Tibial nerve (tissue), 4 donors: ENCODE measurements at regions not wholly inside any gene's neighbourhood (a gene's known extent, or its start where the extent isn't known, plus 50 kb on each side); places are given as distances from the start of the nearest gene placed in this dataset.

Experiments used
- DNase-seq, 2 donors: peaks; one replicate each; pipeline ENCODE4 v3.0.0-alpha.2; 2019; ENCODE audit warnings: low spot score in 2 of 2
- H3K27ac ChIP-seq, 4 donors: fragments of 200-600 bp; sonication (generic) in 3 of 4; one replicate each; pipeline ENCODE4 v1.5.1; 2017 to 2019; ENCODE audit warnings: mild to moderate bottlenecking in 1 of 4
- H3K27me3 ChIP-seq, 2 donors: fragments of 200-600 bp; sonication (generic) in 1 of 2; one replicate each; pipeline versions ENCODE4 v1.5.1 to v1.6.0; 2017 to 2019
- H3K36me3 ChIP-seq, 3 donors: fragments of 200-600 bp; sonication (generic); one replicate each; pipeline ENCODE4 v1.5.1; 2018 to 2019
- H3K4me1 ChIP-seq, 4 donors: fragments of 200-600 bp; sonication (generic) in 3 of 4; one replicate each; pipeline ENCODE4 v1.5.1; 2017 to 2019
- H3K4me3 ChIP-seq, 4 donors: fragments of 200-600 bp; sonication (generic) in 3 of 4; one replicate each; pipeline ENCODE4 v1.5.1; 2017 to 2019; ENCODE audit warnings: mild to moderate bottlenecking in 1 of 4, moderate library complexity in 1 of 4
- H3K9me3 ChIP-seq, 4 donors: fragments of 200-600 bp; sonication (generic) in 3 of 4; one replicate each; pipeline ENCODE4 v1.5.1; 2017 to 2019
- EP300 ChIP-seq, 2 donors: sonication (generic); formaldehyde crosslinking; IDR thresholded peaks; one replicate each; pipeline ENCODE4 v1.6.1; 2017; ENCODE audit warnings: antibody characterized with exemption in 2 of 2, mild to moderate bottlenecking in 1 of 2
- POLR2A ChIP-seq, 2 donors: fragments of 450-650 bp; IDR thresholded peaks; one replicate each; pipeline ENCODE4 v1.6.1; 2017; ENCODE audit warnings: antibody characterized with exemption in 2 of 2, mild to moderate bottlenecking in 2 of 2, moderate library complexity in 2 of 2
- WGBS, 2 donors: methylation state at CpG; one replicate each; pipeline ENCODE4 v1.1.5; 2018; 5-methylcytosine and 5-hydroxymethylcytosine counted together
- TF ChIP-seq, protein P1 (sequence below), 5 experiments: fragments of 200-600 bp in 3 of 5; fragments of 450-650 bp in 2 of 5; sonication (generic) in 3 of 5; IDR thresholded peaks; one replicate each; pipeline ENCODE4 v1.5.1; 2016 to 2019; ENCODE audit warnings: antibody characterized with exemption in 5 of 5, mild to moderate bottlenecking in 3 of 5, moderate library complexity in 2 of 5

DNA sequence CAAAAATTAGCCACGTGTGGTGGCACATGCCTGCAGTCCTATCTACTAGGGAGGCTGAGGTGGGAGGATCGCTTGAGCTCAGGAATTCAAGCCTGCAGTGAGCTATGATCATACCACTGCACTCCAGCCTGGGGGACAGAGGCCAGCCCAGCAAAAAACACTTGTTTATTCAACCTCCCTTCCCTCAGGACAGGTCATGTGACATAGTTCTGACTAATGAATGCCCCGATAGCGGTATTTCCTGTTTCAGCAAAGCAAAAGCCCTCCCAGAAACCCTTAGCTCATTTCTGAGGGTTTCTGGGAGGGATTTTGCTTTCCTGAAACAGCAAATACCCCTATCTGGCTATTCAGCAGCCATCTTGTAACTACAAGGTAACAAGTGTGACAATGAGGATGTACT is 157.1 kb downstream of the GATA3 start:
- no peak overlapping the region for H3K27ac ChIP-seq
- no peaks in the 10 kb centered on the region for H3K9me3 ChIP-seq
- no peaks in the 10 kb centered on the region for H3K4me1 ChIP-seq
- H3K27me3 ChIP-seq, result no peaks in the 10 kb centered on the region
- no peak overlapping the region for H3K4me3 ChIP-seq
- H3K36me3 ChIP-seq, result no peaks in the 10 kb centered on the region
- 81 to 84% methylated on average over 4 of the region's 4 CpGs for WGBS, 2 donors
- TF ChIP-seq, protein P1, sequence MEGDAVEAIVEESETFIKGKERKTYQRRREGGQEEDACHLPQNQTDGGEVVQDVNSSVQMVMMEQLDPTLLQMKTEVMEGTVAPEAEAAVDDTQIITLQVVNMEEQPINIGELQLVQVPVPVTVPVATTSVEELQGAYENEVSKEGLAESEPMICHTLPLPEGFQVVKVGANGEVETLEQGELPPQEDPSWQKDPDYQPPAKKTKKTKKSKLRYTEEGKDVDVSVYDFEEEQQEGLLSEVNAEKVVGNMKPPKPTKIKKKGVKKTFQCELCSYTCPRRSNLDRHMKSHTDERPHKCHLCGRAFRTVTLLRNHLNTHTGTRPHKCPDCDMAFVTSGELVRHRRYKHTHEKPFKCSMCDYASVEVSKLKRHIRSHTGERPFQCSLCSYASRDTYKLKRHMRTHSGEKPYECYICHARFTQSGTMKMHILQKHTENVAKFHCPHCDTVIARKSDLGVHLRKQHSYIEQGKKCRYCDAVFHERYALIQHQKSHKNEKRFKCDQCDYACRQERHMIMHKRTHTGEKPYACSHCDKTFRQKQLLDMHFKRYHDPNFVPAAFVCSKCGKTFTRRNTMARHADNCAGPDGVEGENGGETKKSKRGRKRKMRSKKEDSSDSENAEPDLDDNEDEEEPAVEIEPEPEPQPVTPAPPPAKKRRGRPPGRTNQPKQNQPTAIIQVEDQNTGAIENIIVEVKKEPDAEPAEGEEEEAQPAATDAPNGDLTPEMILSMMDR (IDR thresholded peaks at IDR 0.05), result no peak
- TF ChIP-seq EP300 (IDR thresholded peaks at IDR 0.05), result no peak
- no peak for TF ChIP-seq POLR2A (IDR thresholded peaks at IDR 0.05)
- no peak for DNase-seq

DNA sequence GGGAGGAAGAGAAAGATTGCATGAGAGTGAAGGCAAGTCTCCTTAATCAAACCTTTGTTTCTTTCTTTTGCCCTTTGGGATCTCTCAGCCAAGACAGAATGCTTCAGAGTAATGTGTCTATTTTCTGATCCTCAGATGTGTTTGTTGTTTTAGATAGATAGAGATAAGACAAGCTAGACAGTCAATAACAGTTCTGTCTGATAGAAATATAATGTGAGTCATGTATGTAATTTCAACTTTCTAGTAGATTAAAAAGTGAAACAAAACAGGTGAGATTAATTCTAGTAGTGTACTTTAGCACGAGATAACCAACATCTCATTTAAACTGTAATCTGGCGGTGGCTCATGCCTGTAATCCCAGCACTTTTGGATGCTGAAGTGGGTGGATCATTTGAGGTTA is 159.2 kb downstream of the GATA3 start:
- no peak for TF ChIP-seq POLR2A (IDR thresholded peaks at IDR 0.05)
- no peak for TF ChIP-seq EP300 (IDR thresholded peaks at IDR 0.05)
- TF ChIP-seq, protein P1 (IDR thresholded peaks at IDR 0.05), result no peak

DNA sequence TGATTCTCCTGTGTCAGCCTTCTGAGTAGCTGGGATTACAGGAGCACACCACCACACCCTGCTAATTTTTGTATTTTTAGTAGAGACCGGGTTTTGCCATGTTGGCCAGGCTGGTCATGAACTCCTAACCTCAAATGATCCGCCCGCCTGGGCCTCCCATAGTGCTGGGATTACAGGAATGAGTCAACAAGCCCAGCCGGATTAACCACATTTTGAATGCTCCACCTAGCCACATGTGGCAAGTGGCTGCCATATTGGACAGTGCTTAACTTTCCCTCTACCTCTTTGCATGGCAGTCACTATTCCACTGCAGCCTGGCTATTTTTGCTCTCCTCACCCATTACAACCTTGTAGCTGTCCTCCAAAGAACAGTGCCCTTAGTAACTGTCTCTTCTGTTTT is 160.1 kb downstream of the GATA3 start:
- no peak overlapping the region for H3K4me3 ChIP-seq
- H3K27me3 ChIP-seq, result no peaks in the 10 kb centered on the region
- H3K4me1 ChIP-seq, result no peaks in the 10 kb centered on the region
- H3K36me3 ChIP-seq, result no peaks in the 10 kb centered on the region
- DNase-seq, result no peak
- WGBS, 2 donors, result 85 to 93% methylated on average over 4 of the region's 4 CpGs
- no peak overlapping the region for H3K27ac ChIP-seq
- H3K9me3 ChIP-seq, result peaks cover 0 to 13% (median 0%) of the 10 kb centered on the region in 4 donors
- no peak for TF ChIP-seq POLR2A (IDR thresholded peaks at IDR 0.05)
- TF ChIP-seq, protein P1 (IDR thresholded peaks at IDR 0.05), result no peak
- TF ChIP-seq EP300 (IDR thresholded peaks at IDR 0.05), result no peak

More for the DNA sequence above, 159.2 kb downstream of the GATA3 start:
- DNase-seq, result no peak
- peaks cover 0 to 5% (median 0%) of the 10 kb centered on the region in 4 donors for H3K9me3 ChIP-seq
- no peaks in the 10 kb centered on the region for H3K36me3 ChIP-seq
- no peaks in the 10 kb centered on the region for H3K27me3 ChIP-seq
- WGBS, 2 donors, result 94% methylated on average over 2 of the region's 2 CpGs
- no peaks in the 10 kb centered on the region for H3K4me1 ChIP-seq
- H3K27ac ChIP-seq, result no peak overlapping the region
- no peak overlapping the region for H3K4me3 ChIP-seq

- Histone ChIP-seq H3K9me3 (peaks cover 0 to 14% (median 0%) of the 10 kb centered on the region in 4 donors), H3K27me3 (no peaks in the 10 kb centered on the region), H3K4me1 (no peaks in the 10 kb centered on the region), H3K27ac (no peak overlapping the region), H3K4me3 (no peak overlapping the region), H3K36me3 (no peaks in the 10 kb centered on the region)
- TF ChIP-seq EP300 (IDR thresholded peaks at IDR 0.05) (no peak), POLR2A (IDR thresholded peaks at IDR 0.05) (no peak)
- TF ChIP-seq, protein P1 (IDR thresholded peaks at IDR 0.05), result no peak
- DNase-seq, result no peak
Measured at GRCh38 chr10:8216893-8217292, 162.4 kb downstream of the GATA3 start.

DNA sequence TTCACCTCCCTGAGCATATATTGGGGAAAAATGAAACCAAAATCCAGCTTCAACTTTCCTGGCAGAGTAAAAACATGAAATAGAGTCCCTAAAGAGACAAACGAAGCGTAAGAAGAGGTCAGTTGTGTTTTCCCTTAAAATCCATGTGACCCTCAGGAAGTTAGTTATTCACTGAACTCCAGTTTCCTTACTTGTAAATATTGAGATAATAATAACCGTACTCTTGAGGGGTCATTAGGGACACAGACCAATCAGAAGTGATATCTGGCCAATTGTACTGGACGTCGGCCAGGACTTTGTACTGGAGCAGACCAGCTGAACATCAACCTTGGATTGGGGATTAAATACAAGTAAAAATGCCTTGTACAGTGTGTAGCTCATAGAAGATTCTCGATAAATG is 167.0 kb downstream of the GATA3 start:
- peaks cover 0 to 14% (median 0%) of the 10 kb centered on the region in 4 donors for H3K9me3 ChIP-seq
- 43 to 52% methylated on average over 6 of the region's 6 CpGs for WGBS, 2 donors
- TF ChIP-seq, protein P1 (IDR thresholded peaks at IDR 0.05), result no peak
- TF ChIP-seq EP300 (IDR thresholded peaks at IDR 0.05), result no peak
- no peak for TF ChIP-seq POLR2A (IDR thresholded peaks at IDR 0.05)
- no peaks in the 10 kb centered on the region for H3K27me3 ChIP-seq
- H3K27ac ChIP-seq, result no peak overlapping the region
- peak in 1 of 2 donors; percentile 29 for DNase-seq
- no peaks in the 10 kb centered on the region for H3K4me1 ChIP-seq
- no peaks in the 10 kb centered on the region for H3K36me3 ChIP-seq
- H3K4me3 ChIP-seq, result no peak overlapping the region
